Esophagus squamous epithelium (tissue), 4 donors: ENCODE measurements at regions not wholly inside any gene's neighbourhood (a gene's known extent, or its start where the extent isn't known, plus 50 kb on each side); places are given as distances from the start of the nearest gene placed in this dataset.

ENCODE experiments used
- POLR2A ChIP-seq, 4 donors: fragments of 450-650 bp; IDR thresholded peaks; one replicate each; pipeline ENCODE4 v1.6.1; 2017; ENCODE audit warnings: antibody characterized with exemption in 4 of 4, mild to moderate bottlenecking in 4 of 4, moderate library complexity in 3 of 4
- TF ChIP-seq, protein P1 (sequence below), 6 experiments: fragments of 450-650 bp in 4 of 6; fragments of 200-600 bp in 2 of 6; sonication (generic) in 2 of 6; IDR thresholded peaks; one replicate each; pipeline ENCODE4 v1.5.1; 2016 to 2019; ENCODE audit warnings: antibody characterized with exemption in 6 of 6, mild to moderate bottlenecking in 4 of 6, moderate library complexity in 4 of 6

- no peak for TF ChIP-seq POLR2A (IDR thresholded peaks at IDR 0.05)
- TF ChIP-seq, protein P1, sequence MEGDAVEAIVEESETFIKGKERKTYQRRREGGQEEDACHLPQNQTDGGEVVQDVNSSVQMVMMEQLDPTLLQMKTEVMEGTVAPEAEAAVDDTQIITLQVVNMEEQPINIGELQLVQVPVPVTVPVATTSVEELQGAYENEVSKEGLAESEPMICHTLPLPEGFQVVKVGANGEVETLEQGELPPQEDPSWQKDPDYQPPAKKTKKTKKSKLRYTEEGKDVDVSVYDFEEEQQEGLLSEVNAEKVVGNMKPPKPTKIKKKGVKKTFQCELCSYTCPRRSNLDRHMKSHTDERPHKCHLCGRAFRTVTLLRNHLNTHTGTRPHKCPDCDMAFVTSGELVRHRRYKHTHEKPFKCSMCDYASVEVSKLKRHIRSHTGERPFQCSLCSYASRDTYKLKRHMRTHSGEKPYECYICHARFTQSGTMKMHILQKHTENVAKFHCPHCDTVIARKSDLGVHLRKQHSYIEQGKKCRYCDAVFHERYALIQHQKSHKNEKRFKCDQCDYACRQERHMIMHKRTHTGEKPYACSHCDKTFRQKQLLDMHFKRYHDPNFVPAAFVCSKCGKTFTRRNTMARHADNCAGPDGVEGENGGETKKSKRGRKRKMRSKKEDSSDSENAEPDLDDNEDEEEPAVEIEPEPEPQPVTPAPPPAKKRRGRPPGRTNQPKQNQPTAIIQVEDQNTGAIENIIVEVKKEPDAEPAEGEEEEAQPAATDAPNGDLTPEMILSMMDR (IDR thresholded peaks at IDR 0.05), result no peak
Measured at GRCh38 chr17:65434878-65435277, 126.6 kb downstream of the AXIN2 start.
